ENCODE measurements at regions not wholly inside any gene's neighbourhood (a gene's known extent, or its start where the extent isn't known, plus 50 kb on each side); places are given as distances from the start of the nearest gene placed in this dataset.

DNA sequence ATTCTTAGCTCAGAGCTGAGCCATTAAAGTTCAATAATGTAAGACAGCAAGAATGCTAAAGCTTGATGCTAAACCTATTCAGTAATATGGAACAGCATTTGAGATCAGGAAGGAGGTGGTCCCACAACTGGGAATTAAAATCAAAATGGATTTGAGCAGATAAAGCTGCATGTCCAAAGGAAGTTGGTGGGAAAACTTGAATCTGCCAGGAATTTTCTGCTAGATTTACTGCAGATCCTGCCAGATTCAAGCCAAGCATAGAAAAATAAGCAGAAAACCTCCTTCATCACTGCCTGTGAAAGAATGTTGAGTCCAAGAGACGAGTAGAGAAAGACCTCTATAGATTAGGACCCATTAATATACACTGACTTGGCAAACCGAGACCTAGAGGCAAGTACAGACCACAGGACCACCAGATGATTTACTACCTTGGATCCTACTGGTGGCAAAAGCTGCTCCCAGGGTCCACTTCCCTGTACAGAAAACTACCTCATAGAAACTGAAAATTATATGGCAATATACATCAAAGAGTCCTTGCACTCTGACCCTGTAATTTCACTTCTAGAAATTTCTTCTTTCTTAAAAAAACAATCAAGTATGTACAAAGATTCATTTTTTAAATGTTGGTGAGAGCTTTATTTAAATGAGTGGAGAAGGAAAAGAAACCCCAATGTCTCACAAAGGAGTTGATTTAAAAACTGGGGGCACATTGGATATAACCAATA, 263.2 kb downstream of the DAD1 start:
- TF ChIP-seq, protein P1, sequence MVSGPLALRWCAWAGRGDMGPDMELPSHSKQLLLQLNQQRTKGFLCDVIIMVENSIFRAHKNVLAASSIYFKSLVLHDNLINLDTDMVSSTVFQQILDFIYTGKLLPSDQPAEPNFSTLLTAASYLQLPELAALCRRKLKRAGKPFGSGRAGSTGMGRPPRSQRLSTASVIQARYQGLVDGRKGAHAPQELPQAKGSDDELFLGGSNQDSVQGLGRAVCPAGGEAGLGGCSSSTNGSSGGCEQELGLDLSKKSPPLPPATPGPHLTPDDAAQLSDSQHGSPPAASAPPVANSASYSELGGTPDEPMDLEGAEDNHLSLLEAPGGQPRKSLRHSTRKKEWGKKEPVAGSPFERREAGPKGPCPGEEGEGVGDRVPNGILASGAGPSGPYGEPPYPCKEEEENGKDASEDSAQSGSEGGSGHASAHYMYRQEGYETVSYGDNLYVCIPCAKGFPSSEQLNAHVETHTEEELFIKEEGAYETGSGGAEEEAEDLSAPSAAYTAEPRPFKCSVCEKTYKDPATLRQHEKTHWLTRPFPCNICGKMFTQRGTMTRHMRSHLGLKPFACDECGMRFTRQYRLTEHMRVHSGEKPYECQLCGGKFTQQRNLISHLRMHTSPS (CRISPR knock-in tag; IDR thresholded peaks at IDR 0.05; ENCODE audit: low read depth), result no peak
- TF ChIP-seq, protein P2, sequence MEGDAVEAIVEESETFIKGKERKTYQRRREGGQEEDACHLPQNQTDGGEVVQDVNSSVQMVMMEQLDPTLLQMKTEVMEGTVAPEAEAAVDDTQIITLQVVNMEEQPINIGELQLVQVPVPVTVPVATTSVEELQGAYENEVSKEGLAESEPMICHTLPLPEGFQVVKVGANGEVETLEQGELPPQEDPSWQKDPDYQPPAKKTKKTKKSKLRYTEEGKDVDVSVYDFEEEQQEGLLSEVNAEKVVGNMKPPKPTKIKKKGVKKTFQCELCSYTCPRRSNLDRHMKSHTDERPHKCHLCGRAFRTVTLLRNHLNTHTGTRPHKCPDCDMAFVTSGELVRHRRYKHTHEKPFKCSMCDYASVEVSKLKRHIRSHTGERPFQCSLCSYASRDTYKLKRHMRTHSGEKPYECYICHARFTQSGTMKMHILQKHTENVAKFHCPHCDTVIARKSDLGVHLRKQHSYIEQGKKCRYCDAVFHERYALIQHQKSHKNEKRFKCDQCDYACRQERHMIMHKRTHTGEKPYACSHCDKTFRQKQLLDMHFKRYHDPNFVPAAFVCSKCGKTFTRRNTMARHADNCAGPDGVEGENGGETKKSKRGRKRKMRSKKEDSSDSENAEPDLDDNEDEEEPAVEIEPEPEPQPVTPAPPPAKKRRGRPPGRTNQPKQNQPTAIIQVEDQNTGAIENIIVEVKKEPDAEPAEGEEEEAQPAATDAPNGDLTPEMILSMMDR (CRISPR knock-in tag; IDR thresholded peaks at IDR 0.05), result no peak
- TF ChIP-seq, protein P3, sequence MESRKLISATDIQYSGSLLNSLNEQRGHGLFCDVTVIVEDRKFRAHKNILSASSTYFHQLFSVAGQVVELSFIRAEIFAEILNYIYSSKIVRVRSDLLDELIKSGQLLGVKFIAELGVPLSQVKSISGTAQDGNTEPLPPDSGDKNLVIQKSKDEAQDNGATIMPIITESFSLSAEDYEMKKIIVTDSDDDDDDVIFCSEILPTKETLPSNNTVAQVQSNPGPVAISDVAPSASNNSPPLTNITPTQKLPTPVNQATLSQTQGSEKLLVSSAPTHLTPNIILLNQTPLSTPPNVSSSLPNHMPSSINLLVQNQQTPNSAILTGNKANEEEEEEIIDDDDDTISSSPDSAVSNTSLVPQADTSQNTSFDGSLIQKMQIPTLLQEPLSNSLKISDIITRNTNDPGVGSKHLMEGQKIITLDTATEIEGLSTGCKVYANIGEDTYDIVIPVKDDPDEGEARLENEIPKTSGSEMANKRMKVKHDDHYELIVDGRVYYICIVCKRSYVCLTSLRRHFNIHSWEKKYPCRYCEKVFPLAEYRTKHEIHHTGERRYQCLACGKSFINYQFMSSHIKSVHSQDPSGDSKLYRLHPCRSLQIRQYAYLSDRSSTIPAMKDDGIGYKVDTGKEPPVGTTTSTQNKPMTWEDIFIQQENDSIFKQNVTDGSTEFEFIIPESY (CRISPR knock-in tag; IDR thresholded peaks at IDR 0.05), result no peak
- TF ChIP-seq, protein P4, sequence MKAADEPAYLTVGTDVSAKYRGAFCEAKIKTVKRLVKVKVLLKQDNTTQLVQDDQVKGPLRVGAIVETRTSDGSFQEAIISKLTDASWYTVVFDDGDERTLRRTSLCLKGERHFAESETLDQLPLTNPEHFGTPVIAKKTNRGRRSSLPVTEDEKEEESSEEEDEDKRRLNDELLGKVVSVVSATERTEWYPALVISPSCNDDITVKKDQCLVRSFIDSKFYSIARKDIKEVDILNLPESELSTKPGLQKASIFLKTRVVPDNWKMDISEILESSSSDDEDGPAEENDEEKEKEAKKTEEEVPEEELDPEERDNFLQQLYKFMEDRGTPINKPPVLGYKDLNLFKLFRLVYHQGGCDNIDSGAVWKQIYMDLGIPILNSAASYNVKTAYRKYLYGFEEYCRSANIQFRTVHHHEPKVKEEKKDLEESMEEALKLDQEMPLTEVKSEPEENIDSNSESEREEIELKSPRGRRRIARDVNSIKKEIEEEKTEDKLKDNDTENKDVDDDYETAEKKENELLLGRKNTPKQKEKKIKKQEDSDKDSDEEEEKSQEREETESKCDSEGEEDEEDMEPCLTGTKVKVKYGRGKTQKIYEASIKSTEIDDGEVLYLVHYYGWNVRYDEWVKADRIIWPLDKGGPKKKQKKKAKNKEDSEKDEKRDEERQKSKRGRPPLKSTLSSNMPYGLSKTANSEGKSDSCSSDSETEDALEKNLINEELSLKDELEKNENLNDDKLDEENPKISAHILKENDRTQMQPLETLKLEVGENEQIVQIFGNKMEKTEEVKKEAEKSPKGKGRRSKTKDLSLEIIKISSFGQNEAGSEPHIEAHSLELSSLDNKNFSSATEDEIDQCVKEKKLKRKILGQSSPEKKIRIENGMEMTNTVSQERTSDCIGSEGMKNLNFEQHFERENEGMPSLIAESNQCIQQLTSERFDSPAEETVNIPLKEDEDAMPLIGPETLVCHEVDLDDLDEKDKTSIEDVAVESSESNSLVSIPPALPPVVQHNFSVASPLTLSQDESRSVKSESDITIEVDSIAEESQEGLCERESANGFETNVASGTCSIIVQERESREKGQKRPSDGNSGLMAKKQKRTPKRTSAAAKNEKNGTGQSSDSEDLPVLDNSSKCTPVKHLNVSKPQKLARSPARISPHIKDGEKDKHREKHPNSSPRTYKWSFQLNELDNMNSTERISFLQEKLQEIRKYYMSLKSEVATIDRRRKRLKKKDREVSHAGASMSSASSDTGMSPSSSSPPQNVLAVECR (CRISPR knock-in tag; IDR thresholded peaks at IDR 0.05; ENCODE audit: borderline replicate concordance), result no peak
- TF ChIP-seq KAT7 (CRISPR knock-in tag; IDR thresholded peaks at IDR 0.05; ENCODE audit: borderline replicate concordance), result no peak
- TF ChIP-seq SMC3 (IDR thresholded peaks at IDR 0.05; ENCODE audit: low read length), result no peak

All from HepG2 (cell line).